ENCODE measurements at regions not wholly inside any gene's neighbourhood (a gene's known extent, or its start where the extent isn't known, plus 50 kb on each side); places are given as distances from the start of the nearest gene placed in this dataset.
"Not testable (repeated sequence)": the region's sequence is repeated elsewhere in the genome, so short reads cannot be mapped to it uniquely, and the experiment has no call there.

DNA sequence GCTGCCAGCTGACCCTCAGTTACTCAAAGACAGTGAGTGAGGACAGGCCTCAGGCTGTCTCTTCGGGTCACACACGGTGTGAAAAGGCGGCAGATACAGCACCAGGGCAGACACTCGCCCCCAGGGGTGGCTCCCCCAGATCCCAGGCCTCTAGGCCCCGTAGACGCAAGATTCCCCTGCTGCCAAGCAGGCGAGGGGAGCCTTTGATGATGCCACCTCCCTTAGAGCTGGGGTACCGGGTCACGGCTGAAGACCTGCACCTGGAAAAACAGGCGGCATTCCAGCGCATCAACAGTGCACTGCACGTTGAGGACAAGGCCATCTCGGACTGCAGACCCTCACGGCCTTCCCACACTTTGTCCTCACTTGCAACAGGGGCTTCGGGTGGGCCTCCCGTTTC lies 147.5 kb upstream of the C1QTNF3 start:
- TF ChIP-seq POLR2AphosphoS5 (IDR thresholded peaks at IDR 0.05; ENCODE audit: low read depth); GABPA (IDR thresholded peaks at IDR 0.05; ENCODE audit: low read depth); SPI1 (IDR thresholded peaks at IDR 0.05; ENCODE audit: borderline replicate concordance, low read depth): not testable (repeated sequence)
- TF ChIP-seq, protein P1, sequence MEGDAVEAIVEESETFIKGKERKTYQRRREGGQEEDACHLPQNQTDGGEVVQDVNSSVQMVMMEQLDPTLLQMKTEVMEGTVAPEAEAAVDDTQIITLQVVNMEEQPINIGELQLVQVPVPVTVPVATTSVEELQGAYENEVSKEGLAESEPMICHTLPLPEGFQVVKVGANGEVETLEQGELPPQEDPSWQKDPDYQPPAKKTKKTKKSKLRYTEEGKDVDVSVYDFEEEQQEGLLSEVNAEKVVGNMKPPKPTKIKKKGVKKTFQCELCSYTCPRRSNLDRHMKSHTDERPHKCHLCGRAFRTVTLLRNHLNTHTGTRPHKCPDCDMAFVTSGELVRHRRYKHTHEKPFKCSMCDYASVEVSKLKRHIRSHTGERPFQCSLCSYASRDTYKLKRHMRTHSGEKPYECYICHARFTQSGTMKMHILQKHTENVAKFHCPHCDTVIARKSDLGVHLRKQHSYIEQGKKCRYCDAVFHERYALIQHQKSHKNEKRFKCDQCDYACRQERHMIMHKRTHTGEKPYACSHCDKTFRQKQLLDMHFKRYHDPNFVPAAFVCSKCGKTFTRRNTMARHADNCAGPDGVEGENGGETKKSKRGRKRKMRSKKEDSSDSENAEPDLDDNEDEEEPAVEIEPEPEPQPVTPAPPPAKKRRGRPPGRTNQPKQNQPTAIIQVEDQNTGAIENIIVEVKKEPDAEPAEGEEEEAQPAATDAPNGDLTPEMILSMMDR (IDR thresholded peaks at IDR 0.05; ENCODE audit: insufficient read depth, low read length) = not testable (repeated sequence)
- TF ChIP-seq, protein P2, sequence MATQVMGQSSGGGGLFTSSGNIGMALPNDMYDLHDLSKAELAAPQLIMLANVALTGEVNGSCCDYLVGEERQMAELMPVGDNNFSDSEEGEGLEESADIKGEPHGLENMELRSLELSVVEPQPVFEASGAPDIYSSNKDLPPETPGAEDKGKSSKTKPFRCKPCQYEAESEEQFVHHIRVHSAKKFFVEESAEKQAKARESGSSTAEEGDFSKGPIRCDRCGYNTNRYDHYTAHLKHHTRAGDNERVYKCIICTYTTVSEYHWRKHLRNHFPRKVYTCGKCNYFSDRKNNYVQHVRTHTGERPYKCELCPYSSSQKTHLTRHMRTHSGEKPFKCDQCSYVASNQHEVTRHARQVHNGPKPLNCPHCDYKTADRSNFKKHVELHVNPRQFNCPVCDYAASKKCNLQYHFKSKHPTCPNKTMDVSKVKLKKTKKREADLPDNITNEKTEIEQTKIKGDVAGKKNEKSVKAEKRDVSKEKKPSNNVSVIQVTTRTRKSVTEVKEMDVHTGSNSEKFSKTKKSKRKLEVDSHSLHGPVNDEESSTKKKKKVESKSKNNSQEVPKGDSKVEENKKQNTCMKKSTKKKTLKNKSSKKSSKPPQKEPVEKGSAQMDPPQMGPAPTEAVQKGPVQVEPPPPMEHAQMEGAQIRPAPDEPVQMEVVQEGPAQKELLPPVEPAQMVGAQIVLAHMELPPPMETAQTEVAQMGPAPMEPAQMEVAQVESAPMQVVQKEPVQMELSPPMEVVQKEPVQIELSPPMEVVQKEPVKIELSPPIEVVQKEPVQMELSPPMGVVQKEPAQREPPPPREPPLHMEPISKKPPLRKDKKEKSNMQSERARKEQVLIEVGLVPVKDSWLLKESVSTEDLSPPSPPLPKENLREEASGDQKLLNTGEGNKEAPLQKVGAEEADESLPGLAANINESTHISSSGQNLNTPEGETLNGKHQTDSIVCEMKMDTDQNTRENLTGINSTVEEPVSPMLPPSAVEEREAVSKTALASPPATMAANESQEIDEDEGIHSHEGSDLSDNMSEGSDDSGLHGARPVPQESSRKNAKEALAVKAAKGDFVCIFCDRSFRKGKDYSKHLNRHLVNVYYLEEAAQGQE (IDR thresholded peaks at IDR 0.05; ENCODE audit: insufficient replicate concordance, low read depth) = not testable (repeated sequence)

Measured in HL-60 (cell line).